ENCODE measurements at regions not wholly inside any gene's neighbourhood (a gene's known extent, or its start where the extent isn't known, plus 50 kb on each side); places are given as distances from the start of the nearest gene placed in this dataset.

- H3K27ac ChIP-seq (ENCODE audit: low read depth, low read length, poor library complexity, severe bottlenecking) = no peak overlapping the region
- intact Hi-C loops (cut with micrococcal nuclease; ENCODE audit: unreplicated experiment) = loop anchor here (10.0 kb wide), 1 partner anchor 616 kb away; no protein-coding TSS in a partner anchor
- no peak overlapping the region for H3K4me2 ChIP-seq (ENCODE audit: low read length)
- H3K4me1 ChIP-seq (ENCODE audit: insufficient read depth, low read length, poor library complexity, severe bottlenecking) = no peaks in the 10 kb centered on the region
- CTCF ChIA-PET (ENCODE audit: unreplicated experiment) = no interaction called here
- no peaks in the 10 kb centered on the region for H3K9me2 ChIP-seq (ENCODE audit: insufficient read depth, low read length)
- no peaks in the 10 kb centered on the region for H3K79me2 ChIP-seq (ENCODE audit: insufficient read depth, low read depth, low read length)
- no TSS peak for BruUV-seq (replicated peaks)
- no peak for DNase-seq (ENCODE audit: low spot score)
- H4K20me1 ChIP-seq (ENCODE audit: insufficient read depth, low read length) = no peaks in the 10 kb centered on the region
- no peak overlapping the region for H3K4me3 ChIP-seq (ENCODE audit: low read depth, low read length, poor library complexity, severe bottlenecking)
- H3K9me3 ChIP-seq (ENCODE audit: low read length) = no peaks in the 10 kb centered on the region
- H2AFZ ChIP-seq (ENCODE audit: low read length) = no peak overlapping the region
- TF ChIP-seq CTCF (conservative IDR thresholded peaks at IDR 0.05; ENCODE audit: low read length) = no peak
- no peak for TF ChIP-seq EZH2phosphoT487 (IDR thresholded peaks at IDR 0.05; ENCODE audit: borderline replicate concordance, low read depth, low read length)
- H3K36me3 ChIP-seq (ENCODE audit: insufficient read depth, low read length) = no peaks in the 10 kb centered on the region
- POLR2A ChIA-PET = no interaction called here
Measured at GRCh38 chr11:119489087-119489486, 66.1 kb upstream of the THY1 start.

GRCh38 chr11:119488256-119488995, 65.5 kb upstream of the THY1 start:
- H3K9me2 ChIP-seq (ENCODE audit: insufficient read depth, low read length) = no peaks in the 10 kb centered on the region
- H3K79me2 ChIP-seq (ENCODE audit: insufficient read depth, low read depth, low read length) = no peaks in the 10 kb centered on the region
- intact Hi-C loops (cut with micrococcal nuclease; ENCODE audit: unreplicated experiment) = loop anchor here (10.0 kb wide), 1 partner anchor 616 kb away; no protein-coding TSS in a partner anchor
- TF ChIP-seq CTCF (conservative IDR thresholded peaks at IDR 0.05; ENCODE audit: low read length) (no peak), EZH2phosphoT487 (IDR thresholded peaks at IDR 0.05; ENCODE audit: borderline replicate concordance, low read depth, low read length) (no peak)
- H3K36me3 ChIP-seq (ENCODE audit: insufficient read depth, low read length) = no peaks in the 10 kb centered on the region
- ChIA-PET POLR2A (interaction anchor here (0.9 kb wide), 1 partner anchor 81 kb away, joined by 3 read pairs; no protein-coding TSS in a partner anchor), CTCF (ENCODE audit: unreplicated experiment) (no interaction called here)
- no peaks in the 10 kb centered on the region for H4K20me1 ChIP-seq (ENCODE audit: insufficient read depth, low read length)
- no peak overlapping the region for H3K4me2 ChIP-seq (ENCODE audit: low read length)
- H3K4me1 ChIP-seq (ENCODE audit: insufficient read depth, low read length, poor library complexity, severe bottlenecking) = no peaks in the 10 kb centered on the region
- no peaks in the 10 kb centered on the region for H3K9me3 ChIP-seq (ENCODE audit: low read length)
- no peak for DNase-seq (ENCODE audit: low spot score)
- no peak overlapping the region for H3K4me3 ChIP-seq (ENCODE audit: low read depth, low read length, poor library complexity, severe bottlenecking)
- no peak overlapping the region for H2AFZ ChIP-seq (ENCODE audit: low read length)
- no peak overlapping the region for H3K27ac ChIP-seq (ENCODE audit: low read depth, low read length, poor library complexity, severe bottlenecking)
- BruUV-seq (replicated peaks) = no TSS peak

- H3K79me2 ChIP-seq (ENCODE audit: insufficient read depth, low read depth, low read length) = no peaks in the 10 kb centered on the region
- H3K9me3 ChIP-seq (ENCODE audit: low read length) = no peaks in the 10 kb centered on the region
- H3K36me3 ChIP-seq (ENCODE audit: insufficient read depth, low read length) = no peaks in the 10 kb centered on the region
- no peaks in the 10 kb centered on the region for H4K20me1 ChIP-seq (ENCODE audit: insufficient read depth, low read length)
- H3K27ac ChIP-seq (ENCODE audit: low read depth, low read length, poor library complexity, severe bottlenecking) = no peak overlapping the region
- H3K4me2 ChIP-seq (ENCODE audit: low read length) = no peak overlapping the region
- H3K4me1 ChIP-seq (ENCODE audit: insufficient read depth, low read length, poor library complexity, severe bottlenecking) = no peaks in the 10 kb centered on the region
- TF ChIP-seq CTCF (conservative IDR thresholded peaks at IDR 0.05; ENCODE audit: low read length) = no peak
- TF ChIP-seq EZH2phosphoT487 (IDR thresholded peaks at IDR 0.05; ENCODE audit: borderline replicate concordance, low read depth, low read length) = no peak
- CTCF ChIA-PET (ENCODE audit: unreplicated experiment) = no interaction called here
- no peaks in the 10 kb centered on the region for H3K9me2 ChIP-seq (ENCODE audit: insufficient read depth, low read length)
- intact Hi-C loops (cut with micrococcal nuclease; ENCODE audit: unreplicated experiment) = loop anchor here (10.0 kb wide), 1 partner anchor 618 kb away; no protein-coding TSS in a partner anchor
- no peak overlapping the region for H2AFZ ChIP-seq (ENCODE audit: low read length)
- BruUV-seq (replicated peaks) = no TSS peak
- DNase-seq (ENCODE audit: low spot score) = no peak
- POLR2A ChIA-PET = no interaction called here
- no peak overlapping the region for H3K4me3 ChIP-seq (ENCODE audit: low read depth, low read length, poor library complexity, severe bottlenecking)
Measured at GRCh38 chr11:119486691-119487259, 63.8 kb upstream of the THY1 start.

Data from OCI-LY7 (cell line).